HL-60 (cell line): ENCODE measurements at regions not wholly inside any gene's neighbourhood (a gene's known extent, or its start where the extent isn't known, plus 50 kb on each side); places are given as distances from the start of the nearest gene placed in this dataset.

Experiments
- DNase-seq, 2 experiments: peaks; one replicate each; pipeline ENCODE4 v3.0.0-alpha.2; 2010 to 2020; ENCODE audit warnings: low read depth in 1 of 2, low spot score in 1 of 2
- H3K27ac ChIP-seq: fragments of 250-450 bp; sonication (Bioruptor Pico); replicated peaks from 2 replicates; pipeline ENCODE4 v1.5.1; 2020; ENCODE audit warnings: mild to moderate bottlenecking, moderate library complexity
- H3K27me3 ChIP-seq: fragments of 250-450 bp; sonication (Bioruptor Pico); 2 replicates; pipeline ENCODE4 v1.5.1; 2021; ENCODE audit warnings: mild to moderate bottlenecking, moderate library complexity; ENCODE audit not compliant: insufficient read depth, poor library complexity, severe bottlenecking
- H3K4me3 ChIP-seq: replicated peaks from 2 replicates; pipeline ENCODE4 v1.5.1; 2011; ENCODE audit warnings: mild to moderate bottlenecking, control low read depth, low read length; ENCODE audit not compliant: insufficient read depth
- GABPA ChIP-seq: IDR thresholded peaks from 2 replicates; pipeline ENCODE4 v1.6.1; 2012; ENCODE audit warnings: low read depth
- POLR2AphosphoS5 ChIP-seq: IDR thresholded peaks from 2 replicates; pipeline ENCODE4 v1.6.1; 2012; ENCODE audit warnings: low read depth
- REST ChIP-seq: IDR thresholded peaks from 2 replicates; pipeline ENCODE4 v1.6.1; 2012; ENCODE audit warnings: low read depth; ENCODE audit not compliant: insufficient replicate concordance
- SPI1 ChIP-seq: IDR thresholded peaks from 2 replicates; pipeline ENCODE4 v1.6.1; 2012; ENCODE audit warnings: low read depth, mild to moderate bottlenecking, borderline replicate concordance
- TF ChIP-seq, protein P1 (sequence below): IDR thresholded peaks from one replicate; pipeline ENCODE4 v1.5.1; 2011; ENCODE audit warnings: low read length, control low read depth, inconsistent platforms; ENCODE audit not compliant: insufficient read depth

- Histone ChIP-seq H3K4me3 (no peak overlapping the region), H3K27ac (no peak overlapping the region), H3K27me3 (peaks cover 4% of the 10 kb centered on the region)
- TF ChIP-seq REST = no peak
- no peak for TF ChIP-seq POLR2AphosphoS5
- no peak for TF ChIP-seq SPI1
- TF ChIP-seq, protein P1, sequence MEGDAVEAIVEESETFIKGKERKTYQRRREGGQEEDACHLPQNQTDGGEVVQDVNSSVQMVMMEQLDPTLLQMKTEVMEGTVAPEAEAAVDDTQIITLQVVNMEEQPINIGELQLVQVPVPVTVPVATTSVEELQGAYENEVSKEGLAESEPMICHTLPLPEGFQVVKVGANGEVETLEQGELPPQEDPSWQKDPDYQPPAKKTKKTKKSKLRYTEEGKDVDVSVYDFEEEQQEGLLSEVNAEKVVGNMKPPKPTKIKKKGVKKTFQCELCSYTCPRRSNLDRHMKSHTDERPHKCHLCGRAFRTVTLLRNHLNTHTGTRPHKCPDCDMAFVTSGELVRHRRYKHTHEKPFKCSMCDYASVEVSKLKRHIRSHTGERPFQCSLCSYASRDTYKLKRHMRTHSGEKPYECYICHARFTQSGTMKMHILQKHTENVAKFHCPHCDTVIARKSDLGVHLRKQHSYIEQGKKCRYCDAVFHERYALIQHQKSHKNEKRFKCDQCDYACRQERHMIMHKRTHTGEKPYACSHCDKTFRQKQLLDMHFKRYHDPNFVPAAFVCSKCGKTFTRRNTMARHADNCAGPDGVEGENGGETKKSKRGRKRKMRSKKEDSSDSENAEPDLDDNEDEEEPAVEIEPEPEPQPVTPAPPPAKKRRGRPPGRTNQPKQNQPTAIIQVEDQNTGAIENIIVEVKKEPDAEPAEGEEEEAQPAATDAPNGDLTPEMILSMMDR = no peak
- TF ChIP-seq GABPA = no peak
- DNase-seq = no peak
Observed at GRCh38 chr3:143187111-143187510, 67.5 kb downstream of the CHST2 start.

DNA sequence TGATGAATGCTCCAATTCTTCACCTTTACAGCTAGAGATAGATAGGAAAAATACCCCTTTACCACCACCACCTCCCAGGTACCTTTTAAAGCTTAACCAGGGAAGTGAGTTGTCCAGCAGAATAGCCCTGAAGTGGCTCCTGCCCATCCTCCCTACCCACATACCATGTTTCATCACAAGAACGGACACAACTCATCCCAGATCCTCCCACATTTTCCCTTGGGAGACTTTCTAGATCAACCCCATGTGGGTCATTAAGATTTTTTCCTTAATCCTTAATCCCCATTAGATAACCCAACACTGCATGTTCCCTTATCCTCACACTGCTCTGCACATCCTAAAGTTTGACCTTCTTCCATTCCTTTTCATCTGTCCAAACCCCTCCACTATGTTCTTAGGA is 69.3 kb downstream of the CHST2 start:
- Histone ChIP-seq H3K27me3 (peaks cover 4% of the 10 kb centered on the region), H3K4me3 (no peak overlapping the region)
- TF ChIP-seq, protein P1 = no peak
- TF ChIP-seq POLR2AphosphoS5 (no peak), GABPA (no peak), REST (no peak), SPI1 (no peak)

DNA sequence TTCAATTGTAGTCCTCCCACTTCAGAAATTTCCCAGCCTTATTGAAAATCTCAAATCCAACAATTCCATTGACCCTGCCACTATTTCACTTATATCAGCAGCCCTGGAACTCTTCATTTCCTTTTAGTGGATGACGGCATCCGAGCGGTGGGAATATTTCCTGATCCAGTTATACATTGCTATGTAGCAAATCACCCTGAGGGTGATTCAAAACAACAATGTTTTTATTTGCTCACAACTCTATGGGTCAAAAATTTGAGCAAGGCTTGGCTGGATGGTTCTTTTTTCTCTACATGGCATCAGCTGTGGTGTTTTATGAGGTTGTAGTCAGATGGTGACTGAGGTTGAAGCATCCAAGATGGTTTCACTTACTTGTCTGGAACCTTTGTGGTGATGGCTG is 70.5 kb downstream of the CHST2 start:
- Histone ChIP-seq H3K27ac (no peak overlapping the region), H3K4me3 (no peak overlapping the region), H3K27me3 (peaks cover 4% of the 10 kb centered on the region)
- DNase-seq = no peak
- TF ChIP-seq POLR2AphosphoS5 (no peak), REST (no peak), SPI1 (no peak), GABPA (no peak)
- TF ChIP-seq, protein P1 = no peak

More for the DNA sequence above, 69.3 kb downstream of the CHST2 start:
- DNase-seq = no peak
- H3K27ac ChIP-seq = no peak overlapping the region
